ENCODE measurements at regions not wholly inside any gene's neighbourhood (a gene's known extent, or its start where the extent isn't known, plus 50 kb on each side); places are given as distances from the start of the nearest gene placed in this dataset.

DNA sequence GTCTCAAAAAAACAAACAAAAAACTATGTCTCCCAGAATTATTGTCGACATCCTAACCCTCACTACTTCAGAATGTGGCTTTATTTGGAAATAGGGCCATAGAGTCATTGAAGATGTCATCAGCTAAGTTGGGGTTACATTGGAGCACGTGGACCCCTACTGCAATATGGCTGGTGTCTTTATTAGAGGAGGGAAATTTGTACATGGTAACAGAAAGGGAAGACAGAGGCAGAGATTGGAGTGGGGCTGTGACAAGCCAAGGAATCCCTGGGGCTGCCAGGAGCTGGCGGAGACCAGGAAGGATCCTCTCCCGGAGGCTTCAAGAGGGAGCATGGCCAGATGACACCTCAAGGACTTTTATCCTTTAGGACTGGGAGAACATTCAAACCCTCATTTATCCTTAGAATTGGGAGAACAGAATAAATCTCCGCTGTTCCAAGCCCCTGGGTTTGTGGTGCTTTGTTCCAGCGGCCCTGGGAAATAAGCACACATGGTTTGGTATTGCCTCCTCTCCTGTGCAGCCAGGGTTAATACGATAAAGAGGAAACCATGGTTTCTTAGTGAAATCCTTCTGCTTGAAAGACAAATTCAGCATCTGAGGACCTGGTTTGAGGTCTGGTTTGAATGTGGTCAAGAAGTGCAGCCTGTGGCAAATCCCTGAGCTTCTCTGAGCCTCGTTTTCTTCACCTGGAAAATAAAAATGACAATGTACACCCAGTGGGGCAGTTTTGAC, 184.7 kb downstream of the MYCN start:
- Histone ChIP-seq H3K27ac (ENCODE audit: low read depth in 1 of 2, low read length in 1 of 2) (no peak overlapping the region), H3K9me3 (ENCODE audit: control insufficient read depth in 4 of 4, insufficient read depth in 3 of 4, low read length in 3 of 4) (peaks cover 0 to 4% (median 0%) of the 10 kb centered on the region in 4 donors), H3K27me3 (ENCODE audit: control insufficient read depth in 3 of 3, insufficient read depth in 3 of 3, low read length in 2 of 3) (no peaks in the 10 kb centered on the region), H3K9ac (ENCODE audit: insufficient read depth in 1 of 2, low read length in 2 of 2) (no peak overlapping the region), H3K36me3 (ENCODE audit: control insufficient read depth in 4 of 4, insufficient read depth in 4 of 4, low read length in 4 of 4) (no peaks in the 10 kb centered on the region), H3K4me1 (ENCODE audit: control insufficient read depth in 5 of 5, insufficient read depth in 5 of 5, low read length in 5 of 5) (no peaks in the 10 kb centered on the region), H3K4me3 (no peak overlapping the region)
- 83 to 85% methylated on average over 8 of the region's 8 CpGs for WGBS, 2 donors
- TF ChIP-seq, protein P1, sequence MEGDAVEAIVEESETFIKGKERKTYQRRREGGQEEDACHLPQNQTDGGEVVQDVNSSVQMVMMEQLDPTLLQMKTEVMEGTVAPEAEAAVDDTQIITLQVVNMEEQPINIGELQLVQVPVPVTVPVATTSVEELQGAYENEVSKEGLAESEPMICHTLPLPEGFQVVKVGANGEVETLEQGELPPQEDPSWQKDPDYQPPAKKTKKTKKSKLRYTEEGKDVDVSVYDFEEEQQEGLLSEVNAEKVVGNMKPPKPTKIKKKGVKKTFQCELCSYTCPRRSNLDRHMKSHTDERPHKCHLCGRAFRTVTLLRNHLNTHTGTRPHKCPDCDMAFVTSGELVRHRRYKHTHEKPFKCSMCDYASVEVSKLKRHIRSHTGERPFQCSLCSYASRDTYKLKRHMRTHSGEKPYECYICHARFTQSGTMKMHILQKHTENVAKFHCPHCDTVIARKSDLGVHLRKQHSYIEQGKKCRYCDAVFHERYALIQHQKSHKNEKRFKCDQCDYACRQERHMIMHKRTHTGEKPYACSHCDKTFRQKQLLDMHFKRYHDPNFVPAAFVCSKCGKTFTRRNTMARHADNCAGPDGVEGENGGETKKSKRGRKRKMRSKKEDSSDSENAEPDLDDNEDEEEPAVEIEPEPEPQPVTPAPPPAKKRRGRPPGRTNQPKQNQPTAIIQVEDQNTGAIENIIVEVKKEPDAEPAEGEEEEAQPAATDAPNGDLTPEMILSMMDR (IDR thresholded peaks at IDR 0.05; ENCODE audit: control extremely low read depth, extremely low read depth): no peak
- ATAC-seq (ENCODE audit: insufficient read depth, low FRiP score) (no peak), DNase-seq (no peak)

GRCh38 chr2:16123856-16124780, 183.8 kb downstream of the MYCN start:
- ATAC-seq (ENCODE audit: insufficient read depth, low FRiP score): no peak
- TF ChIP-seq, protein P1 (IDR thresholded peaks at IDR 0.05; ENCODE audit: control extremely low read depth, extremely low read depth): no peak
- H3K4me1 ChIP-seq (ENCODE audit: control insufficient read depth in 5 of 5, insufficient read depth in 5 of 5, low read length in 5 of 5): no peaks in the 10 kb centered on the region

DNA sequence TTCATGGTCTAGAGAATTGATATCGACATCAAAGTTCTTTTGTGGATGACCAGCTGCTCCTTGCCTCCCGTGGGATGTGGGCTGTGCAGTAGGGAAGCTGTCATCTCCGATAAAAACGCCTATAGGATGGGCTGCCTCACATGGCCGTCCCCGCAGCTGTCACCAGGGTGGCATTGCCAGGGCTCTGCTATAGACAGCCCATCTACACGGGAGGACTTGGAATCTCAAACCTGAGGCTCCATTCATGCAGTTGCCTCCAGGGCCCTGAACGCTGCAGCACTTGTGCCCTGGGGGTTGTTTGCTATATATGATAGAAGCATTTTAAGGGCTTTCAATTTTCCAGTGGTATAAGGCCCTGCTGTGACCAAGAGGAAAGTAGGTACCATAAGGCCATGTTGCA, 183.1 kb downstream of the MYCN start:
- H3K27me3 ChIP-seq (ENCODE audit: control insufficient read depth in 3 of 3, insufficient read depth in 3 of 3, low read length in 2 of 3): no peaks in the 10 kb centered on the region
- no peak overlapping the region for H3K27ac ChIP-seq (ENCODE audit: low read depth in 1 of 2, low read length in 1 of 2)
- 80 to 87% methylated on average over 8 of the region's 8 CpGs for WGBS, 2 donors
- no peaks in the 10 kb centered on the region for H3K36me3 ChIP-seq (ENCODE audit: control insufficient read depth in 4 of 4, insufficient read depth in 4 of 4, low read length in 4 of 4)
- TF ChIP-seq, protein P1 (IDR thresholded peaks at IDR 0.05; ENCODE audit: control extremely low read depth, extremely low read depth): no peak
- no peaks in the 10 kb centered on the region for H3K4me1 ChIP-seq (ENCODE audit: control insufficient read depth in 5 of 5, insufficient read depth in 5 of 5, low read length in 5 of 5)
- peaks cover 0 to 4% (median 0%) of the 10 kb centered on the region in 4 donors for H3K9me3 ChIP-seq (ENCODE audit: control insufficient read depth in 4 of 4, insufficient read depth in 3 of 4, low read length in 3 of 4)
- H3K9ac ChIP-seq (ENCODE audit: insufficient read depth in 1 of 2, low read length in 2 of 2): no peak overlapping the region
- ATAC-seq (ENCODE audit: insufficient read depth, low FRiP score): no peak
- H3K4me3 ChIP-seq: no peak overlapping the region
- DNase-seq: no peak

More at GRCh38 chr2:16123856-16124780, 183.8 kb downstream of the MYCN start:
- Histone ChIP-seq H3K4me3 (no peak overlapping the region), H3K27me3 (ENCODE audit: control insufficient read depth in 3 of 3, insufficient read depth in 3 of 3, low read length in 2 of 3) (no peaks in the 10 kb centered on the region), H3K9ac (ENCODE audit: insufficient read depth in 1 of 2, low read length in 2 of 2) (no peak overlapping the region), H3K9me3 (ENCODE audit: control insufficient read depth in 4 of 4, insufficient read depth in 3 of 4, low read length in 3 of 4) (peaks cover 0 to 4% (median 0%) of the 10 kb centered on the region in 4 donors), H3K27ac (ENCODE audit: low read depth in 1 of 2, low read length in 1 of 2) (no peak overlapping the region), H3K36me3 (ENCODE audit: control insufficient read depth in 4 of 4, insufficient read depth in 4 of 4, low read length in 4 of 4) (no peaks in the 10 kb centered on the region)
- DNase-seq: no peak
- 88 to 90% methylated on average over 10 of the region's 10 CpGs for WGBS, 2 donors
